HG02938 (cell line): ENCODE measurements at regions not wholly inside any gene's neighbourhood (a gene's known extent, or its start where the extent isn't known, plus 50 kb on each side); places are given as distances from the start of the nearest gene placed in this dataset.

Experiments
- ATAC-seq: cut with Tn5 transposase; IDR thresholded peaks from one replicate; pipeline ENCODE4 v1.9.1; 2021; ENCODE audit warnings: mild to moderate bottlenecking, moderate library complexity; ENCODE audit not compliant: unreplicated experiment

- ATAC-seq = no peak
Observed at GRCh38 chr12:91346827-91347226, 164.2 kb upstream of the DCN start.

GRCh38 chr12:91344408-91344807, 161.8 kb upstream of the DCN start:
- no peak for ATAC-seq

GRCh38 chr12:91343010-91343409, 160.4 kb upstream of the DCN start:
- no peak for ATAC-seq

- no peak for ATAC-seq
Observed at GRCh38 chr12:91339106-91339505, 156.5 kb upstream of the DCN start.

GRCh38 chr12:91335699-91336098, 153.1 kb upstream of the DCN start:
- no peak for ATAC-seq

GRCh38 chr12:91333966-91334365, 151.3 kb upstream of the DCN start:
- no peak for ATAC-seq

- ATAC-seq = no peak
Observed at GRCh38 chr12:91332302-91332701, 149.7 kb upstream of the DCN start.

GRCh38 chr12:91331371-91331770, 148.8 kb upstream of the DCN start:
- ATAC-seq = no peak

- ATAC-seq = no peak
Observed at GRCh38 chr12:91328451-91328850, 145.8 kb upstream of the DCN start.

- ATAC-seq = no peak
Observed at GRCh38 chr12:91327889-91328288, 145.3 kb upstream of the DCN start.

- no peak for ATAC-seq
Observed at GRCh38 chr12:91327131-91327530, 144.5 kb upstream of the DCN start.

- peak; percentile 72 for ATAC-seq
Observed at GRCh38 chr12:91326058-91327027, 143.7 kb upstream of the DCN start.

GRCh38 chr12:91320999-91321398, 138.4 kb upstream of the DCN start:
- no peak for ATAC-seq

GRCh38 chr12:91319071-91319760, 136.6 kb upstream of the DCN start:
- no peak for ATAC-seq

- no peak for ATAC-seq
Observed at GRCh38 chr12:91317306-91317705, 134.7 kb upstream of the DCN start.

GRCh38 chr12:91316907-91317269, 134.3 kb upstream of the DCN start:
- no peak for ATAC-seq

GRCh38 chr12:91316161-91316906, 133.7 kb upstream of the DCN start:
- no peak for ATAC-seq

GRCh38 chr12:91311081-91311480, 128.5 kb upstream of the DCN start:
- ATAC-seq = no peak

GRCh38 chr12:91309450-91309849, 126.8 kb upstream of the DCN start:
- no peak for ATAC-seq

- no peak for ATAC-seq
Observed at GRCh38 chr12:91307957-91308670, 125.5 kb upstream of the DCN start.

GRCh38 chr12:91290354-91290753, 107.7 kb upstream of the DCN start:
- no peak for ATAC-seq
